Activated CD4-positive, alpha-beta T cell treated with anti-CD3 and anti-CD28 coated beads, Interleukin-10, Interleukin-2, amounts not matched to agents 100 ng/mL and 50 ng/mL, durations not matched to agents 16 hours and 8 hours (primary cell): ENCODE measurements at regions not wholly inside any gene's neighbourhood (a gene's known extent, or its start where the extent isn't known, plus 50 kb on each side); places are given as distances from the start of the nearest gene placed in this dataset.
"Not testable (repeated sequence)": the region's sequence is repeated elsewhere in the genome, so short reads cannot be mapped to it uniquely, and the experiment has no call there.

Experiments used
- DNase-seq: peaks from one replicate; pipeline ENCODE4 v3.0.0-alpha.2; 2020

- DNase-seq = not testable (repeated sequence)
Measured at GRCh38 chr2:228568275-228568674, 386.8 kb upstream of the SPHKAP start.

- no peak for DNase-seq
Measured at GRCh38 chr2:228561816-228562215, 380.3 kb upstream of the SPHKAP start.

GRCh38 chr2:228559774-228560415, 378.4 kb upstream of the SPHKAP start:
- no peak for DNase-seq

GRCh38 chr2:228556717-228557116, 375.2 kb upstream of the SPHKAP start:
- DNase-seq = no peak

- no peak for DNase-seq
Measured at GRCh38 chr2:228549441-228550007, 368.0 kb upstream of the SPHKAP start.

GRCh38 chr2:228548230-228548629, 366.7 kb upstream of the SPHKAP start:
- DNase-seq = no peak

- DNase-seq = no peak
Measured at GRCh38 chr2:228545748-228546145, 364.3 kb upstream of the SPHKAP start.

GRCh38 chr2:228545041-228545747, 363.7 kb upstream of the SPHKAP start:
- DNase-seq = no peak

GRCh38 chr2:228543117-228543516, 361.6 kb upstream of the SPHKAP start:
- DNase-seq = no peak

- DNase-seq = no peak
Measured at GRCh38 chr2:228542277-228542676, 360.8 kb upstream of the SPHKAP start.

GRCh38 chr2:228541789-228542188, 360.3 kb upstream of the SPHKAP start:
- no peak for DNase-seq

- DNase-seq = no peak
Measured at GRCh38 chr2:228540976-228541375, 359.5 kb upstream of the SPHKAP start.

- no peak for DNase-seq
Measured at GRCh38 chr2:228535396-228535795, 353.9 kb upstream of the SPHKAP start.

- DNase-seq = no peak
Measured at GRCh38 chr2:228533156-228533555, 351.7 kb upstream of the SPHKAP start.

GRCh38 chr2:228532233-228532632, 350.7 kb upstream of the SPHKAP start:
- no peak for DNase-seq

GRCh38 chr2:228527197-228527881, 345.9 kb upstream of the SPHKAP start:
- DNase-seq = no peak

GRCh38 chr2:228526687-228527086, 345.2 kb upstream of the SPHKAP start:
- DNase-seq = no peak

- DNase-seq = no peak
Measured at GRCh38 chr2:228522977-228523376, 341.5 kb upstream of the SPHKAP start.

GRCh38 chr2:228522276-228522675, 340.8 kb upstream of the SPHKAP start:
- no peak for DNase-seq

- no peak for DNase-seq
Measured at GRCh38 chr2:228519561-228519960, 338.1 kb upstream of the SPHKAP start.

- DNase-seq = no peak
Measured at GRCh38 chr2:228516019-228516418, 334.5 kb upstream of the SPHKAP start.

- not testable (repeated sequence) for DNase-seq
Measured at GRCh38 chr2:228513480-228513879, 332.0 kb upstream of the SPHKAP start.

- DNase-seq = no peak
Measured at GRCh38 chr2:228509021-228509420, 327.5 kb upstream of the SPHKAP start.

- no peak for DNase-seq
Measured at GRCh38 chr2:228507870-228508269, 326.4 kb upstream of the SPHKAP start.
